H9 (cell line): ENCODE measurements at regions not wholly inside any gene's neighbourhood (a gene's known extent, or its start where the extent isn't known, plus 50 kb on each side); places are given as distances from the start of the nearest gene placed in this dataset.

ENCODE experiments used
- DNase-seq: peaks from one replicate; pipeline ENCODE4 v3.0.0-alpha.2; 2017
- H2AFZ ChIP-seq: one replicate; pipeline ENCODE4 v1.6.1; 2013; ENCODE audit warnings: mild to moderate bottlenecking, low read length, control low read depth, moderate library complexity
- H2AK5ac ChIP-seq: 2 replicates; pipeline ENCODE4 v1.6.1; 2013; ENCODE audit warnings: low read length, control low read depth, mixed read lengths; ENCODE audit not compliant: insufficient read length
- H2BK120ac ChIP-seq: one replicate; pipeline ENCODE4 v1.6.1; 2013; ENCODE audit warnings: low read depth, mild to moderate bottlenecking, low read length, control low read depth, inconsistent platforms; ENCODE audit not compliant: poor library complexity, severe bottlenecking
- H2BK12ac ChIP-seq: 2 replicates; pipeline ENCODE4 v1.6.1; 2013; ENCODE audit warnings: low read length, control low read depth, mixed read lengths, low read depth; ENCODE audit not compliant: insufficient read length
- H2BK15ac ChIP-seq: 2 replicates; pipeline ENCODE4 v1.6.1; 2013; ENCODE audit warnings: low read depth, low read length, control low read depth
- H2BK20ac ChIP-seq: one replicate; pipeline ENCODE4 v1.6.1; 2013; ENCODE audit warnings: low read depth, mild to moderate bottlenecking, low read length, control low read depth, inconsistent platforms; ENCODE audit not compliant: poor library complexity, severe bottlenecking
- H2BK5ac ChIP-seq: 2 replicates; pipeline ENCODE4 v1.6.1; 2013; ENCODE audit warnings: low read length, control low read depth, mixed read lengths; ENCODE audit not compliant: insufficient read length
- H3K14ac ChIP-seq: 2 replicates; pipeline ENCODE4 v1.6.1; 2013; ENCODE audit warnings: low read length, control low read depth; ENCODE audit not compliant: insufficient read depth
- H3K18ac ChIP-seq: 2 replicates; pipeline ENCODE4 v1.6.1; 2013; ENCODE audit warnings: low read depth, mild to moderate bottlenecking, mixed read lengths, low read length, control low read depth; ENCODE audit not compliant: insufficient read length
- H3K23ac ChIP-seq: 2 replicates; pipeline ENCODE4 v1.6.1; 2013; ENCODE audit warnings: low read length, control low read depth, mixed read lengths, low read depth; ENCODE audit not compliant: insufficient read length
- H3K23me2 ChIP-seq: 2 replicates; pipeline ENCODE4 v1.6.1; 2013; ENCODE audit warnings: low read depth, mild to moderate bottlenecking, mixed read lengths, low read length, control low read depth; ENCODE audit not compliant: insufficient read length, poor library complexity, severe bottlenecking
- H3K27ac ChIP-seq: 2 replicates; pipeline ENCODE4 v1.5.1; 2013; ENCODE audit warnings: low read length, control low read depth, mixed read lengths, low read depth; ENCODE audit not compliant: insufficient read length
- H3K27me3 ChIP-seq: 2 replicates; pipeline ENCODE4 v1.6.1; 2013; ENCODE audit warnings: low read length, control low read depth, inconsistent platforms; ENCODE audit not compliant: insufficient read depth
- H3K4ac ChIP-seq: 2 replicates; pipeline ENCODE4 v1.6.1; 2013; ENCODE audit warnings: low read depth, mild to moderate bottlenecking, control low read depth, inconsistent platforms, low read length, moderate library complexity
- H3K4me1 ChIP-seq: 2 replicates; pipeline ENCODE4 v1.6.1; 2013; ENCODE audit warnings: low read length, control low read depth, inconsistent platforms; ENCODE audit not compliant: insufficient read depth
- H3K4me2 ChIP-seq: 2 replicates; pipeline ENCODE4 v1.6.1; 2013; ENCODE audit warnings: low read length, control low read depth, mixed read lengths; ENCODE audit not compliant: insufficient read length, insufficient read depth
- H3K56ac ChIP-seq: 2 replicates; pipeline ENCODE4 v1.6.1; 2013; ENCODE audit warnings: low read depth, mild to moderate bottlenecking, mixed read lengths, low read length, control low read depth; ENCODE audit not compliant: insufficient read length
- H3K79me1 ChIP-seq: 2 replicates; pipeline ENCODE4 v1.6.1; 2013; ENCODE audit warnings: low read depth, mild to moderate bottlenecking, moderate library complexity, low read length, control low read depth, inconsistent platforms; ENCODE audit not compliant: insufficient read depth, poor library complexity, severe bottlenecking
- H3K79me2 ChIP-seq: 2 replicates; pipeline ENCODE4 v1.6.1; 2013; ENCODE audit warnings: low read length, control low read depth, inconsistent platforms; ENCODE audit not compliant: insufficient read depth
- H3K9ac ChIP-seq: 2 replicates; pipeline ENCODE4 v1.6.1; 2013; ENCODE audit warnings: low read length, control low read depth, mixed read lengths; ENCODE audit not compliant: insufficient read length; ENCODE audit errors: extremely low read depth
- H3K9me3 ChIP-seq: one replicate; pipeline ENCODE4 v1.6.1; 2013; ENCODE audit warnings: low read depth, low read length, inconsistent platforms; ENCODE audit not compliant: control insufficient read depth
- H3T11ph ChIP-seq: one replicate; pipeline ENCODE4 v1.6.1; 2013; ENCODE audit warnings: mild to moderate bottlenecking, low read length, control low read depth, inconsistent platforms
- H4K20me1 ChIP-seq: one replicate; pipeline ENCODE4 v1.6.1; 2013; ENCODE audit not compliant: control insufficient read depth, insufficient read length, insufficient read depth
- H4K5ac ChIP-seq: 2 replicates; pipeline ENCODE4 v1.6.1; 2013; ENCODE audit warnings: low read depth, mild to moderate bottlenecking, mixed read lengths, low read length, control low read depth; ENCODE audit not compliant: insufficient read length
- H4K8ac ChIP-seq: replicated peaks from 2 replicates; pipeline ENCODE4 v1.6.1; 2013; ENCODE audit warnings: low read length, control low read depth, mixed read lengths, low read depth; ENCODE audit not compliant: insufficient read length
- H4K91ac ChIP-seq: 2 replicates; pipeline ENCODE4 v1.6.1; 2013; ENCODE audit warnings: low read depth, mild to moderate bottlenecking, moderate library complexity, mixed read lengths, low read length, control low read depth; ENCODE audit not compliant: insufficient read length
- H3K27ac Mint-ChIP-seq, 3 experiments: 2 replicates in 2 of 3; 3 replicates in 1 of 3; pipeline ENCODE4 v1.8.0; 2020 to 2021; ENCODE audit warnings: mixed read lengths in 3 of 3, mild to moderate bottlenecking in 1 of 3, moderate library complexity in 1 of 3
- H3K27me3 Mint-ChIP-seq: 2 replicates; pipeline ENCODE4 v1.8.0; 2021; ENCODE audit warnings: low read depth, mild to moderate bottlenecking, moderate library complexity, mixed read lengths
- H3K36me3 Mint-ChIP-seq, 3 experiments: 2 replicates in 2 of 3; 3 replicates in 1 of 3; pipeline ENCODE4 v1.8.0; 2020 to 2021; ENCODE audit warnings: low read depth in 3 of 3, mixed read lengths in 3 of 3; ENCODE audit not compliant: insufficient read depth in 1 of 3
- H3K4me1 Mint-ChIP-seq, 2 experiments: 2 replicates each; pipeline ENCODE4 v1.8.0; 2020; ENCODE audit warnings: mixed read lengths in 2 of 2
- H3K4me3 Mint-ChIP-seq, 2 experiments: 2 replicates in 1 of 2; 3 replicates in 1 of 2; pipeline ENCODE4 v1.8.0; 2020 to 2021; ENCODE audit warnings: mild to moderate bottlenecking in 2 of 2, mixed read lengths in 2 of 2, moderate library complexity in 1 of 2
- H3K9me3 Mint-ChIP-seq, 2 experiments: 2 replicates in 1 of 2; 3 replicates in 1 of 2; pipeline ENCODE4 v1.8.0; 2020; ENCODE audit warnings: mild to moderate bottlenecking in 2 of 2, mixed read lengths in 2 of 2, moderate library complexity in 1 of 2
- TF ChIP-seq, protein P1 (sequence below): fragments of 200-600 bp; sonication (generic); conservative IDR thresholded peaks from 3 replicates; pipeline ENCODE4 v1.8.0; 2021; ENCODE audit warnings: antibody characterized with exemption, mild to moderate bottlenecking

- Histone ChIP-seq H4K20me1 (no peaks in the 10 kb centered on the region), H3K23me2 (no peaks in the 10 kb centered on the region), H2AFZ (no peak overlapping the region), H4K91ac (no peak overlapping the region), H3K79me2 (no peaks in the 10 kb centered on the region), H4K5ac (no peak overlapping the region), H3T11ph (no peak overlapping the region), H2AK5ac (no peak overlapping the region), H3K18ac (no peak overlapping the region), H2BK20ac (no peak overlapping the region), H3K9ac (no peak overlapping the region), H2BK15ac (no peak overlapping the region), H3K56ac (no peak overlapping the region), H2BK12ac (no peak overlapping the region), H3K9me3 (peaks cover 11% of the 10 kb centered on the region), H2BK5ac (no peak overlapping the region), H2BK120ac (no peak overlapping the region), H3K14ac (no peak overlapping the region), H3K23ac (no peak overlapping the region), H3K27ac (no peak overlapping the region), H3K4me1 (no peaks in the 10 kb centered on the region), H3K27me3 (no peaks in the 10 kb centered on the region), H3K4me2 (no peak overlapping the region), H3K79me1 (no peaks in the 10 kb centered on the region), H3K4ac (no peak overlapping the region), H4K8ac (no peak overlapping the region)
- H3K9me3 Mint-ChIP-seq: peaks cover 30 to 33% of the 10 kb centered on the region in 2 experiments
- H3K36me3 Mint-ChIP-seq: peaks cover 13 to 30% (median 24%) of the 10 kb centered on the region in 3 experiments
- no peaks in the 10 kb centered on the region for H3K27me3 Mint-ChIP-seq
- no peak for DNase-seq
- TF ChIP-seq, protein P1, sequence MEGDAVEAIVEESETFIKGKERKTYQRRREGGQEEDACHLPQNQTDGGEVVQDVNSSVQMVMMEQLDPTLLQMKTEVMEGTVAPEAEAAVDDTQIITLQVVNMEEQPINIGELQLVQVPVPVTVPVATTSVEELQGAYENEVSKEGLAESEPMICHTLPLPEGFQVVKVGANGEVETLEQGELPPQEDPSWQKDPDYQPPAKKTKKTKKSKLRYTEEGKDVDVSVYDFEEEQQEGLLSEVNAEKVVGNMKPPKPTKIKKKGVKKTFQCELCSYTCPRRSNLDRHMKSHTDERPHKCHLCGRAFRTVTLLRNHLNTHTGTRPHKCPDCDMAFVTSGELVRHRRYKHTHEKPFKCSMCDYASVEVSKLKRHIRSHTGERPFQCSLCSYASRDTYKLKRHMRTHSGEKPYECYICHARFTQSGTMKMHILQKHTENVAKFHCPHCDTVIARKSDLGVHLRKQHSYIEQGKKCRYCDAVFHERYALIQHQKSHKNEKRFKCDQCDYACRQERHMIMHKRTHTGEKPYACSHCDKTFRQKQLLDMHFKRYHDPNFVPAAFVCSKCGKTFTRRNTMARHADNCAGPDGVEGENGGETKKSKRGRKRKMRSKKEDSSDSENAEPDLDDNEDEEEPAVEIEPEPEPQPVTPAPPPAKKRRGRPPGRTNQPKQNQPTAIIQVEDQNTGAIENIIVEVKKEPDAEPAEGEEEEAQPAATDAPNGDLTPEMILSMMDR: no peak
- H3K4me3 Mint-ChIP-seq: no peak overlapping the region
- no peak overlapping the region for H3K27ac Mint-ChIP-seq
- H3K4me1 Mint-ChIP-seq: no peaks in the 10 kb centered on the region
Measured at GRCh38 chr4:107330916-107331315, 294.8 kb upstream of the DKK2 start.
